ENCODE measurements at regions not wholly inside any gene's neighbourhood (a gene's known extent, or its start where the extent isn't known, plus 50 kb on each side); places are given as distances from the start of the nearest gene placed in this dataset.

GRCh38 chr21:22597660-22598255, 1599.5 kb downstream of the NCAM2 start:
- no peak for DNase-seq

- no peak for DNase-seq
Measured at GRCh38 chr21:22609802-22610201, 1611.6 kb downstream of the NCAM2 start.

GRCh38 chr21:22627911-22628310, 1629.7 kb downstream of the NCAM2 start:
- DNase-seq = no peak

- DNase-seq = no peak
Measured at GRCh38 chr21:22630953-22631465, 1632.8 kb downstream of the NCAM2 start.

GRCh38 chr21:22632176-22632575, 1634.0 kb downstream of the NCAM2 start:
- DNase-seq = no peak

GRCh38 chr21:22649246-22649645, 1651.0 kb downstream of the NCAM2 start:
- no peak for DNase-seq

- DNase-seq = no peak
Measured at GRCh38 chr21:22650226-22650625, 1652.0 kb downstream of the NCAM2 start.

GRCh38 chr21:22657781-22658180, 1659.6 kb downstream of the NCAM2 start:
- DNase-seq = no peak

- no peak for DNase-seq
Measured at GRCh38 chr21:22670148-22670547, 1671.9 kb downstream of the NCAM2 start.

GRCh38 chr21:22679207-22679606, 1681.0 kb downstream of the NCAM2 start:
- DNase-seq = no peak

GRCh38 chr21:22691658-22692057, 1693.4 kb downstream of the NCAM2 start:
- no peak for DNase-seq

- no peak for DNase-seq
Measured at GRCh38 chr21:22703521-22703920, 1705.3 kb downstream of the NCAM2 start.

- no peak for DNase-seq
Measured at GRCh38 chr21:22710721-22711120, 1712.5 kb downstream of the NCAM2 start.

- DNase-seq = no peak
Measured at GRCh38 chr21:22711636-22712035, 1713.4 kb downstream of the NCAM2 start.

- DNase-seq = no peak
Measured at GRCh38 chr21:22725436-22725835, 1727.2 kb downstream of the NCAM2 start.

GRCh38 chr21:22728091-22728490, 1729.9 kb downstream of the NCAM2 start:
- DNase-seq = no peak

- DNase-seq = no peak
Measured at GRCh38 chr21:22743085-22743484, 1744.9 kb downstream of the NCAM2 start.

GRCh38 chr21:22754746-22755145, 1756.5 kb downstream of the NCAM2 start:
- no peak for DNase-seq

GRCh38 chr21:22758478-22758877, 1760.3 kb downstream of the NCAM2 start:
- DNase-seq = no peak

GRCh38 chr21:22762463-22762862, 1764.3 kb downstream of the NCAM2 start:
- no peak for DNase-seq

- no peak for DNase-seq
Measured at GRCh38 chr21:22763442-22763841, 1765.2 kb downstream of the NCAM2 start.

- no peak for DNase-seq
Measured at GRCh38 chr21:22764222-22764621, 1766.0 kb downstream of the NCAM2 start.

GRCh38 chr21:22791376-22791775, 1793.2 kb downstream of the NCAM2 start:
- DNase-seq = no peak

- peak; percentile 13 for DNase-seq
Measured at GRCh38 chr21:22791986-22792560, 1793.9 kb downstream of the NCAM2 start.

- DNase-seq = no peak
Measured at GRCh38 chr21:22795091-22795490, 1796.9 kb downstream of the NCAM2 start.
